Fibroblast of lung (primary cell): ENCODE measurements at regions not wholly inside any gene's neighbourhood (a gene's known extent, or its start where the extent isn't known, plus 50 kb on each side); places are given as distances from the start of the nearest gene placed in this dataset.

ENCODE experiments used
- CTCF ChIP-seq, 2 donors: IDR thresholded peaks in 1 of 2; conservative IDR thresholded peaks in 1 of 2; 1 replicate in 1 of 2; 2 replicates in 1 of 2; pipeline ENCODE4 v1.5.1; 2011 to 2012; ENCODE audit warnings: low read length in 2 of 2, control low read depth in 1 of 2, inconsistent platforms in 1 of 2, low read depth in 1 of 2, mild to moderate bottlenecking in 1 of 2
- EZH2 ChIP-seq: IDR thresholded peaks from 2 replicates; pipeline ENCODE4 v1.5.1; 2012; ENCODE audit warnings: low read length, control low read depth, mild to moderate bottlenecking; ENCODE audit errors: missing control alignments

DNA sequence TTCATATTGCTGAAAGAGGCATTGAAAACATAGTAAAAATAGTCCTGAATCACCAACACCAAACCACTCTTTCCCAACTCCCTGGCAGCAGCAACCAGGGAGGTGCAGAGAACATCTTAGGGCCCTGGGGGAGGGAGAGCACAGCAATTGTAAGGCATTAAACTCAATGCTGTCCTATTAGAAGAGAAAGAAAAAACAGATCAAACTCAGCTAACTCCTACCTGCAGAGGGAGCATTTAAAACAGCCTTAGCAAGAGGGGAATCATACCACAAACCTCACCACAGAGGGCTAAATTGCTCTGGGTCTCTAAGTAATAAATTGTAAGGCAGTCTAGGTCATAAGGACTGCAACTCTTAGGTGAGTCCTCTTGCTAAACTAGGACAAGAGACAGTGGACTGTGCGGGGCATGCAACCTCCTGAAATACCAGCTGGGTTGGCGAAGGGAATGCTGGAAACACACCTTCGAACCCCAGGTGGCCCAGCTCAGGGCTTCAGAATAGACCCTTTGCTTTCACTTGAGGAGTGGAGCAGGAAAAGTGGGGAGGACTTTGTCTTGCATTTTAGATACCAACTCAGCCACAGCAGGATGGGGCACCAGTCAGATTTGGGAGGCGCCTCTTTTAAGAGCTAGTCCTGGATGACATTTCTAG is 697.1 kb upstream of the FAT3 start:
- no peak for TF ChIP-seq CTCF (conservative IDR thresholded peaks at IDR 0.05 in 1 of 2, IDR thresholded peaks at IDR 0.05 in 1 of 2; ENCODE audit: low read depth in 1 of 2, low read length in 2 of 2)
- TF ChIP-seq EZH2, result no peak
